ENCODE measurements at regions not wholly inside any gene's neighbourhood (a gene's known extent, or its start where the extent isn't known, plus 50 kb on each side); places are given as distances from the start of the nearest gene placed in this dataset.

DNA sequence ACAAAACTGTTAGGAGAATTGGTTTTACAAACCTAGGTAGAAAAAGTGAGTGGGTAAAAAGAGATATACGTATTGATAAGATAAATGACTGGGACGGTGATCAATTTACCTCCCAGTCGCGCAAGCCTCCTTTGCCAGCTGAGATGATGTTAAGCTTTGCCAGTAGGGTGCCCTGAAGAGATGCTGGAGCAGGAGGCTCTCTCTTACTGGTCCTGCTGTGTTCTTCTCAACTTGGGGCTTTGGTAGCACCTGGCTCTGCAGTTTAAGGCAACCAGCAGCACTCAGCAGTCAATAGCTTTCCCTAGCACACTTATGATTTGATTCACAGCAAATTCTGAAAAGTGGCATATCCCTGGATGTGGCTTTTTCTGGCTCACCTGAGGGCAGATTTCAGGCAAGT, 1461.7 kb downstream of the ADGRL3 start:
- Histone ChIP-seq H3K9me3 (ENCODE audit: low read length) (no peaks in the 10 kb centered on the region), H3K9ac (ENCODE audit: insufficient read depth, low read depth, low read length) (no peak overlapping the region), H3K4me3 (replicated peaks in 1 of 3; ENCODE audit: insufficient read depth in 1 of 3, low read depth in 2 of 3, low read length in 3 of 3) (no peak overlapping the region), H3K36me3 (replicated peaks in 1 of 2; ENCODE audit: control insufficient read depth in 1 of 2, insufficient read depth in 2 of 2, low read length in 2 of 2) (no peaks in the 10 kb centered on the region), H3K79me2 (ENCODE audit: insufficient read depth, low read length) (no peaks in the 10 kb centered on the region), H3K4me2 (ENCODE audit: low read depth, low read length) (no peak overlapping the region), H4K20me1 (ENCODE audit: insufficient read depth, low read length) (no peaks in the 10 kb centered on the region), H2AFZ (ENCODE audit: low read length) (no peak overlapping the region), H3K27ac (ENCODE audit: extremely low read length, insufficient read depth, low read length) (no peak overlapping the region), H3K4me1 (ENCODE audit: insufficient read depth, low read length) (no peaks in the 10 kb centered on the region), H3K27me3 (ENCODE audit: control insufficient read depth in 1 of 2, insufficient read depth in 2 of 2, low read length in 2 of 2) (no peaks in the 10 kb centered on the region)
- DNase-seq (ENCODE audit: low spot score): no peak
- no peak for ATAC-seq
- intact Hi-C loops (cut with micrococcal nuclease; ENCODE audit: unreplicated experiment): loop anchor here (2.0 kb wide), 1 partner anchor 77 kb away; no protein-coding TSS in a partner anchor
- ChIA-PET CTCF (ENCODE audit: low intra/inter-chr PET ratio, low total read pairs) (no interaction called here), POLR2A (no interaction called here)
- TF ChIP-seq IKZF1 (IDR thresholded peaks at IDR 0.05): no peak
- TF ChIP-seq SOX5 (CRISPR knock-in tag; IDR thresholded peaks at IDR 0.05; ENCODE audit: borderline replicate concordance): no peak
- no peak for TF ChIP-seq GABPA (IDR thresholded peaks at IDR 0.05; ENCODE audit: low read depth, low read length)
- no peak for TF ChIP-seq GABPA (CRISPR knock-in tag; IDR thresholded peaks at IDR 0.05; ENCODE audit: low read depth)
- TF ChIP-seq, protein P1, sequence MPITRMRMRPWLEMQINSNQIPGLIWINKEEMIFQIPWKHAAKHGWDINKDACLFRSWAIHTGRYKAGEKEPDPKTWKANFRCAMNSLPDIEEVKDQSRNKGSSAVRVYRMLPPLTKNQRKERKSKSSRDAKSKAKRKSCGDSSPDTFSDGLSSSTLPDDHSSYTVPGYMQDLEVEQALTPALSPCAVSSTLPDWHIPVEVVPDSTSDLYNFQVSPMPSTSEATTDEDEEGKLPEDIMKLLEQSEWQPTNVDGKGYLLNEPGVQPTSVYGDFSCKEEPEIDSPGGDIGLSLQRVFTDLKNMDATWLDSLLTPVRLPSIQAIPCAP (CRISPR knock-in tag; IDR thresholded peaks at IDR 0.05; ENCODE audit: low read depth): no peak
- TF ChIP-seq ZNF567 (CRISPR knock-in tag; IDR thresholded peaks at IDR 0.05; ENCODE audit: borderline replicate concordance): no peak
- no peak for TF ChIP-seq SNAI1 (CRISPR knock-in tag; IDR thresholded peaks at IDR 0.05; ENCODE audit: borderline replicate concordance)
- TF ChIP-seq, protein P2, sequence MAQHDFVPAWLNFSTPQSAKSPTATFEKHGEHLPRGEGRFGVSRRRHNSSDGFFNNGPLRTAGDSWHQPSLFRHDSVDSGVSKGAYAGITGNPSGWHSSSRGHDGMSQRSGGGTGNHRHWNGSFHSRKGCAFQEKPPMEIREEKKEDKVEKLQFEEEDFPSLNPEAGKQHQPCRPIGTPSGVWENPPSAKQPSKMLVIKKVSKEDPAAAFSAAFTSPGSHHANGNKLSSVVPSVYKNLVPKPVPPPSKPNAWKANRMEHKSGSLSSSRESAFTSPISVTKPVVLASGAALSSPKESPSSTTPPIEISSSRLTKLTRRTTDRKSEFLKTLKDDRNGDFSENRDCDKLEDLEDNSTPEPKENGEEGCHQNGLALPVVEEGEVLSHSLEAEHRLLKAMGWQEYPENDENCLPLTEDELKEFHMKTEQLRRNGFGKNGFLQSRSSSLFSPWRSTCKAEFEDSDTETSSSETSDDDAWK (CRISPR knock-in tag; IDR thresholded peaks at IDR 0.05): no peak
- TF ChIP-seq ZEB1 (IDR thresholded peaks at IDR 0.05; ENCODE audit: insufficient replicate concordance, low read depth): no peak
- TF ChIP-seq, protein P3, sequence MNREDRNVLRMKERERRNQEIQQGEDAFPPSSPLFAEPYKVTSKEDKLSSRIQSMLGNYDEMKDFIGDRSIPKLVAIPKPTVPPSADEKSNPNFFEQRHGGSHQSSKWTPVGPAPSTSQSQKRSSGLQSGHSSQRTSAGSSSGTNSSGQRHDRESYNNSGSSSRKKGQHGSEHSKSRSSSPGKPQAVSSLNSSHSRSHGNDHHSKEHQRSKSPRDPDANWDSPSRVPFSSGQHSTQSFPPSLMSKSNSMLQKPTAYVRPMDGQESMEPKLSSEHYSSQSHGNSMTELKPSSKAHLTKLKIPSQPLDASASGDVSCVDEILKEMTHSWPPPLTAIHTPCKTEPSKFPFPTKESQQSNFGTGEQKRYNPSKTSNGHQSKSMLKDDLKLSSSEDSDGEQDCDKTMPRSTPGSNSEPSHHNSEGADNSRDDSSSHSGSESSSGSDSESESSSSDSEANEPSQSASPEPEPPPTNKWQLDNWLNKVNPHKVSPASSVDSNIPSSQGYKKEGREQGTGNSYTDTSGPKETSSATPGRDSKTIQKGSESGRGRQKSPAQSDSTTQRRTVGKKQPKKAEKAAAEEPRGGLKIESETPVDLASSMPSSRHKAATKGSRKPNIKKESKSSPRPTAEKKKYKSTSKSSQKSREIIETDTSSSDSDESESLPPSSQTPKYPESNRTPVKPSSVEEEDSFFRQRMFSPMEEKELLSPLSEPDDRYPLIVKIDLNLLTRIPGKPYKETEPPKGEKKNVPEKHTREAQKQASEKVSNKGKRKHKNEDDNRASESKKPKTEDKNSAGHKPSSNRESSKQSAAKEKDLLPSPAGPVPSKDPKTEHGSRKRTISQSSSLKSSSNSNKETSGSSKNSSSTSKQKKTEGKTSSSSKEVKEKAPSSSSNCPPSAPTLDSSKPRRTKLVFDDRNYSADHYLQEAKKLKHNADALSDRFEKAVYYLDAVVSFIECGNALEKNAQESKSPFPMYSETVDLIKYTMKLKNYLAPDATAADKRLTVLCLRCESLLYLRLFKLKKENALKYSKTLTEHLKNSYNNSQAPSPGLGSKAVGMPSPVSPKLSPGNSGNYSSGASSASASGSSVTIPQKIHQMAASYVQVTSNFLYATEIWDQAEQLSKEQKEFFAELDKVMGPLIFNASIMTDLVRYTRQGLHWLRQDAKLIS (CRISPR knock-in tag; IDR thresholded peaks at IDR 0.05): no peak
- TF ChIP-seq AGO1 (IDR thresholded peaks at IDR 0.05; ENCODE audit: low read depth, low read length, poor library complexity, severe bottlenecking): no peak
- no peak for TF ChIP-seq ZMAT3 (CRISPR knock-in tag; conservative IDR thresholded peaks at IDR 0.05)
- TF ChIP-seq ZMYM2 (CRISPR knock-in tag; IDR thresholded peaks at IDR 0.05): no peak
- TF ChIP-seq CREB1 (IDR thresholded peaks at IDR 0.05): no peak
- no peak for TF ChIP-seq CREB1 (CRISPR knock-in tag; IDR thresholded peaks at IDR 0.05)
- TF ChIP-seq, protein P4, sequence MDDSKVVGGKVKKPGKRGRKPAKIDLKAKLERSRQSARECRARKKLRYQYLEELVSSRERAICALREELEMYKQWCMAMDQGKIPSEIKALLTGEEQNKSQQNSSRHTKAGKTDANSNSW (CRISPR knock-in tag; IDR thresholded peaks at IDR 0.05; ENCODE audit: borderline replicate concordance): no peak
- TF ChIP-seq ZNF773 (CRISPR knock-in tag; IDR thresholded peaks at IDR 0.05; ENCODE audit: borderline replicate concordance): no peak
- WGBS (ENCODE audit: low lambda C conversion rate): 5% methylated on average over 4 of the region's 4 CpGs
- no peak for FAIRE-seq
- no TSS peak for BruUV-seq (replicated peaks)
- in situ Hi-C loops (cut with HindIII; ENCODE audit: extremely low pct_ligation_motif_present, low pct_unique_long_range_greater_than_20kb): no loop called here

All from HepG2 (cell line).